ENCODE measurements at regions not wholly inside any gene's neighbourhood (a gene's known extent, or its start where the extent isn't known, plus 50 kb on each side); places are given as distances from the start of the nearest gene placed in this dataset.

GRCh38 chr1:96973605-96974004 is 252.0 kb downstream of the PTBP2 start:
- DNase-seq (no peak), FAIRE-seq (no peak), ATAC-seq (no peak)
- WGBS, 2 donors: 5 to 18% methylated on average over 1 of the region's 1 CpG
- Histone ChIP-seq H3K27me3 (peaks cover 0 to 4% (median 0%) of the 10 kb centered on the region in 4 donors), H3K9me3 (no peaks in the 10 kb centered on the region), H3K27ac (no peak overlapping the region), H3K4me3 (no peak overlapping the region), H3K4me1 (no peaks in the 10 kb centered on the region), H3K36me3 (no peaks in the 10 kb centered on the region)
- intact Hi-C loops (cut with DNase I): loop anchor here in 2 of 3 donors (5.0 to 10.0 kb wide), 2 partner anchors 1081 to 1084 kb away; no protein-coding TSS in a partner anchor
- no peak for TF ChIP-seq CTCF (IDR thresholded peaks at IDR 0.05)

GRCh38 chr1:96978444-96978843 is 256.9 kb downstream of the PTBP2 start:
- no peak for FAIRE-seq
- H3K27ac ChIP-seq: no peak overlapping the region

GRCh38 chr1:96978901-96979300 is 257.3 kb downstream of the PTBP2 start:
- Histone ChIP-seq H3K27ac (no peak overlapping the region), H3K27me3 (peaks cover 0 to 4% (median 0%) of the 10 kb centered on the region in 4 donors), H3K4me3 (no peak overlapping the region), H3K4me1 (no peaks in the 10 kb centered on the region), H3K36me3 (no peaks in the 10 kb centered on the region), H3K9me3 (no peaks in the 10 kb centered on the region)
- TF ChIP-seq CTCF (IDR thresholded peaks at IDR 0.05): no peak
- FAIRE-seq (no peak), DNase-seq (no peak), ATAC-seq (no peak)
- WGBS, 2 donors: 16 to 20% methylated on average over 4 of the region's 4 CpGs
- intact Hi-C loops (cut with DNase I): loop anchor here in 1 of 3 donors (10.0 kb wide), 1 partner anchor 1076 kb away; no protein-coding TSS in a partner anchor

More at GRCh38 chr1:96978444-96978843, 256.9 kb downstream of the PTBP2 start:
- no peaks in the 10 kb centered on the region for H3K4me1 ChIP-seq
- intact Hi-C loops (cut with DNase I): loop anchor here in 1 of 3 donors (10.0 kb wide), 1 partner anchor 1076 kb away; no protein-coding TSS in a partner anchor
- 69 to 72% methylated on average over 3 of the region's 3 CpGs for WGBS, 2 donors
- H3K4me3 ChIP-seq: no peak overlapping the region
- TF ChIP-seq CTCF (IDR thresholded peaks at IDR 0.05): no peak
- ATAC-seq (no peak), DNase-seq (no peak)
- peaks cover 0 to 4% (median 0%) of the 10 kb centered on the region in 4 donors for H3K27me3 ChIP-seq
- H3K36me3 ChIP-seq: no peaks in the 10 kb centered on the region
- H3K9me3 ChIP-seq: no peaks in the 10 kb centered on the region

GRCh38 chr1:96979304-96980268 is 258.0 kb downstream of the PTBP2 start:
- intact Hi-C loops (cut with DNase I): loop anchor here in 1 of 3 donors (10.0 kb wide), 1 partner anchor 1075 kb away; no protein-coding TSS in a partner anchor
- Histone ChIP-seq H3K27ac (no peak overlapping the region), H3K27me3 (peaks cover 0 to 4% (median 0%) of the 10 kb centered on the region in 4 donors), H3K4me3 (no peak overlapping the region), H3K9me3 (no peaks in the 10 kb centered on the region), H3K36me3 (no peaks in the 10 kb centered on the region), H3K4me1 (no peaks in the 10 kb centered on the region)
- ATAC-seq: no peak
- 52 to 60% methylated on average over 3 of the region's 3 CpGs for WGBS, 2 donors
- DNase-seq: no peak
- FAIRE-seq: no peak
- no peak for TF ChIP-seq CTCF (IDR thresholded peaks at IDR 0.05)

Measured in pancreas (tissue), 10 donors.